IPS-20b (cell line): ENCODE measurements at regions not wholly inside any gene's neighbourhood (a gene's known extent, or its start where the extent isn't known, plus 50 kb on each side); places are given as distances from the start of the nearest gene placed in this dataset.

Source experiments
- H3K27ac ChIP-seq: one replicate; pipeline ENCODE4 v1.5.1; 2013; ENCODE audit warnings: low read length
- H3K27me3 ChIP-seq: 2 replicates; pipeline ENCODE4 v1.6.1; 2013; ENCODE audit warnings: mild to moderate bottlenecking, low read length, inconsistent platforms; ENCODE audit not compliant: insufficient read depth
- H3K36me3 ChIP-seq: 2 replicates; pipeline ENCODE4 v1.6.1; 2013; ENCODE audit warnings: low read depth, mild to moderate bottlenecking, inconsistent platforms, low read length, moderate library complexity; ENCODE audit not compliant: insufficient read depth
- H3K4me1 ChIP-seq: 2 replicates; pipeline ENCODE4 v1.6.1; 2013; ENCODE audit warnings: mild to moderate bottlenecking, control low read depth, inconsistent platforms, low read length, moderate library complexity; ENCODE audit not compliant: insufficient read depth
- H3K4me3 ChIP-seq: 2 replicates; pipeline ENCODE4 v1.5.1; 2013; ENCODE audit warnings: mild to moderate bottlenecking, low read length, inconsistent platforms
- H3K9ac ChIP-seq: 2 replicates; pipeline ENCODE4 v1.6.1; 2013; ENCODE audit warnings: low read depth, mild to moderate bottlenecking, inconsistent platforms, low read length, moderate library complexity
- H3K9me3 ChIP-seq: 2 replicates; pipeline ENCODE4 v1.6.1; 2013; ENCODE audit warnings: mild to moderate bottlenecking, low read depth, low read length, inconsistent platforms; ENCODE audit not compliant: insufficient read depth

DNA sequence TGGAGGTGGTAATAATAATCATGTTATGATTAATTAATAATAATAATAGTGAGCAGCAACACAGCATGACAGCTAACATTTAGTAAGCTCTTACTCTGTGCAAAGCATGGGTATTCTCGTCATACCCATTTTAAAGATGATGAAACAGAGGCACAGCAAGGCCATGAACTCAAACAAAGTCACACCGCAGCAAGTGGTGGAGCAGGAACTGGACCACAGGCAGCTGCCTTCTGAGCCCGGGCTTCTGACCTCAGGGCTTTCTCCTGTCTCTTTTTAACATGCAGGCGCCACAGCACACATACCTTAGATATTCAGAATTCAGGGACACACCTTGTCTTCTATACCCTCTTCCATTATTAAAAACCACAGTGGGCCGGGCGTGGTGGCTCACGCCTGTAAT is 50.7 kb upstream of the SPATA12 start:
- Histone ChIP-seq H3K9ac (no peak overlapping the region), H3K4me1 (peaks cover 6% of the 10 kb centered on the region), H3K4me3 (no peak overlapping the region), H3K9me3 (no peaks in the 10 kb centered on the region), H3K27ac (no peak overlapping the region), H3K36me3 (no peaks in the 10 kb centered on the region), H3K27me3 (no peaks in the 10 kb centered on the region)

DNA sequence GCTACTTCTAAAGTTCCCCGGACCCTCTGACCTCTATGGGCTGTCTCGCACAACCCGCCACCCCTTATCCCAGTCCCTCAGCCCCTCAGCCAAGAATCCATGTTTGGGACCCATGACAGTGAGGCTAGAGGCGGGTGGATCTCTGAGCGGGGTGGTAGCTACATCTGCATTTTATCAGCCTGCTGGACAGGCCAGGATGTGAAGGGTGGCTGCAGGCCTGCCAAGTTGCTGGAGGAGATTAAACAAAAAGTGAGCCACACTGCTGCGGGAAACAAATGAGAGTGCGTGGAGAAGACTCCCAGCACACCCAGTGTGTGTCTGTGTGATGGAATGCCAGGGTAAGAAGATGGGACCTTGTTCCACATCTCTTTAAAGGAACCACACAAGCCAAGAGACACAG is 51.1 kb upstream of the SPATA12 start:
- Histone ChIP-seq H3K36me3 (no peaks in the 10 kb centered on the region), H3K4me1 (peaks cover 5% of the 10 kb centered on the region), H3K27me3 (no peaks in the 10 kb centered on the region), H3K9ac (no peak overlapping the region), H3K27ac (no peak overlapping the region), H3K4me3 (no peak overlapping the region), H3K9me3 (no peaks in the 10 kb centered on the region)

DNA sequence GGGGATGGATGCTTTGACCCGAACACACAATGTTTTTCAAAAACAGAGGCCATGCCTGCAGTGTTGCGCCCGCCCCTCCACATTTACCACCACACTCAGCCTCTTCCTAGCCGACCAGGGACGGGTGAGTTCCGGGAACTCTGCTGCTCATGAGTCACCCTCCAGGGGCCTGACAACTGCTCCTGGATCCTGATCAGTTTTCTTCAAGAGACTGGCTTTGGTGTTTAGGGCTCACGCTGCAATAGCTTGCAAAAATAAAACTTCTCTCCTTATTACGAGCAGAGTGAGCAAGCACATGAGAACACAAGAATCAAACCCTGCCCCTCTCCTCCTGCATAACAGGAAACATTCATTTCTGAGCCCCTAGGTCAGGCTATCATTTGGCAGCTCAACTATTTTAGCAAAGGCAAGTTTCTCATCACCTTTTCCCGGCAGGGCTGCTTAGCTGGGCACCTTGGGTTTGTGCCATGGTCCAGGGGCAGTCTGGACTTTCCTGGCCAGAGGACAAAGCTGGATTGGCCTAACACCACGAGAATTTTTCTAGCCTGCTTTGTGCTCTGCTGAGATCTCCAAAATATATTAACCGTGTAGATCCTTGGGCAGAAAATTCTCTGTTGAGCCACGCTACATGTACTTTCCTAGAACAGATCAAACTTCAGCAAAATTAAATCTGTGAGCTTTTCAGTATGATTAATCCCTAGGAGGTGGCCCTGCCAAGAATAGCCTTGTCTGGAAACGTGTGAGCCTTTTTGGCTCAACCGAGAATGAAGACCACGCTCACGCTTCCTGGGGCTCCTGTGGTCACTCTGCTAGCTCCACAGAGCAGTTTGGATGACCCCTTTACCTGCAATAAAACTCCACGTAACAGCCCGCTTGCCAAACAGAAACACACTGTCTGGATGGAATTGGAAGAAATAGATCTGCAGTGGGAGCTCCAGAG is 52.7 kb upstream of the SPATA12 start:
- no peak overlapping the region for H3K9ac ChIP-seq
- H3K27ac ChIP-seq, result no peak overlapping the region
- no peaks in the 10 kb centered on the region; the same call in 1 of the 2 replicates for H3K9me3 ChIP-seq
- H3K36me3 ChIP-seq, result no peaks in the 10 kb centered on the region
- no peak overlapping the region for H3K4me3 ChIP-seq
- H3K27me3 ChIP-seq, result no peaks in the 10 kb centered on the region
- H3K4me1 ChIP-seq, result peaks cover 5% of the 10 kb centered on the region

DNA sequence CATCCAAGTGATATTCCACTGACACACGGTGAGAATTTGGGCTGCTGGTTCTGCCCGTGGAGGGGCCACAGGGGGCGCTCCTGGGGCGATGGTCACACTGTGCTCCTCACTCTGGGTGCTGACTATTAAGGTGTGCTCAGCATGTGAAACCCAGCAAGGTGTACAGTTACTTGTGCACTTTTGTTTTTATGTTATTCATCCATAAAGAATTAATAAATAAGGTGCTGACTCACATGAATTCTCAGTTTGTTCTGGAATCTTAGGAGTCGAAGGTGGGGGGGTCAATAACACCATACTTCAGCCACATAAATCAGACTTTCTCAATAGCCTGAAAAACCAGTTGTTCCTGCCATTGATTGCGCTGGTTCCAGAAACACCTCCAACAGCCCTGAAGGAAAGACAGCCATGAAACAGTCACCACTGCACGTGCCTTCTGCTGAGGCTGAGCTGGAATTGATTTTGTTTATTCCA is 53.5 kb upstream of the SPATA12 start:
- no peaks in the 10 kb centered on the region for H3K36me3 ChIP-seq
- no peak overlapping the region for H3K27ac ChIP-seq
- peaks cover 5% of the 10 kb centered on the region for H3K4me1 ChIP-seq
- H3K27me3 ChIP-seq, result no peaks in the 10 kb centered on the region
- no peak overlapping the region for H3K4me3 ChIP-seq
- H3K9me3 ChIP-seq, result no peaks in the 10 kb centered on the region; the same call in 1 of the 2 replicates
- H3K9ac ChIP-seq, result no peak overlapping the region

DNA sequence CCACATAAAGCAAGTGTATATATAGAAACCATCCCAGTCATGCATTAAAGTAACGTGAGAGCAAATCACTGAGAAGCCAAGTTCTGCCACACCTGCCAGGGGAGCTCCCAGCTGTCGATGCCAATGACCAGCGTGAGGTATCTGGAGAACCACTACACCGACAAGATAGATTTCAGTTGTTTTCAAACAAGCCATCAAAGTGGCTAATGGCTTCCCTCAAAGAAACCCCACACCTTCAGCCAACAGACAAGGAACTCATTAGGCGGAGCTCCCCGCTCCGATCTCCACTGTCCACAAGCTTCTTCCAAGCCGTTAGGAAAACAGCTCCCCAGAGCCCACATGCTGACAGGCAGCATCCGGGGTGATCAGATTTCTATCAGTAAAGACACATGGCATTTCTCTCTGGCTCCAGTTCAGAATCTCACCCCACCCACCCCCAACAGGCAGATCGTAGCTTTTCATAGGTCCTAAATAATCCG is 54.2 kb upstream of the SPATA12 start:
- H3K4me3 ChIP-seq, result no peak overlapping the region
- H3K4me1 ChIP-seq, result peaks cover 5% of the 10 kb centered on the region
- H3K27me3 ChIP-seq, result no peaks in the 10 kb centered on the region
- H3K9me3 ChIP-seq, result no peaks in the 10 kb centered on the region; the same call in 1 of the 2 replicates
- no peak overlapping the region for H3K9ac ChIP-seq
- H3K36me3 ChIP-seq, result no peaks in the 10 kb centered on the region
- H3K27ac ChIP-seq, result no peak overlapping the region

DNA sequence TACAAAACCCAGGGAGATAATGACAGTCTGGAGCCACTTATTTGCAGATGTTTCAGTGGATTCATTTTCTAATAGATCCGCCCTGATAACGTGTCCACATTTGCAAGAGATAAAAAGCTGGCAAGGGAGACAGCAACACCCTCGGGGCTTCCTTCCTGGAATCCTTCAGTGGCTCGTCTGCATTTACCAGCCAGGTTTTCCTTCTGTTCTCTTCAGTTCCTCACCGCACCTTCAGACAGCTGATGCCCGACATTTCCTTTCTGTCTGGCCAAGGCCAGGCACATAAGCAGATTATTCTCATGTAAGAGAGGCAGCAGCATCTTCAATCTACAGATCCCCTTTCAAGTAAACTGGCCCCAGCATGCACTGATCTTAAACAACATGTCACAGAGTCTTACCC is 56.2 kb upstream of the SPATA12 start:
- H3K27me3 ChIP-seq, result no peaks in the 10 kb centered on the region
- no peak overlapping the region for H3K4me3 ChIP-seq
- H3K36me3 ChIP-seq, result no peaks in the 10 kb centered on the region
- H3K9me3 ChIP-seq, result no peaks in the 10 kb centered on the region; the same call in 1 of the 2 replicates
- H3K4me1 ChIP-seq, result peaks cover 5% of the 10 kb centered on the region
- H3K9ac ChIP-seq, result no peak overlapping the region
- H3K27ac ChIP-seq, result no peak overlapping the region

DNA sequence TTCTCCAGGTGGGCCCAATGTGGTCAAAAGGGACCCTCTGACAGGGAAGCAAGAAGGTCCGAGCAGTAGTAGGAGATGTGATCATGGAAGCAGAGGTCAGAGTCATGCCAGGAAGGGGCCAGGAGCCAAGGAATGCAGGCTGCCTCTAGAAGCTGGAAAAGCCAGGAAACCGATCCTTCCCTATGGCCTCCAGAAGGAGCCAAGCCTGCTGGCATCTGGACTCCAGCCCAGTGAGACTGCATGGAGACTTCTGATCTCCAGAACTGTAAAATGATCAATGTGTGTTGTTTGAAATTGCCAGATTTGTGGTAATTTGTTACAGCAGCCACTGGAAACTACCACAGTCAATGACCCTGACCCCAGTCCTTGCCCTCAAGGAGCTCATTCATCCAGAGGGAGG is 56.8 kb upstream of the SPATA12 start:
- Histone ChIP-seq H3K9me3 (no peaks in the 10 kb centered on the region; the same call in 1 of the 2 replicates), H3K27me3 (no peaks in the 10 kb centered on the region), H3K9ac (no peak overlapping the region), H3K27ac (no peak overlapping the region), H3K36me3 (no peaks in the 10 kb centered on the region), H3K4me1 (peaks cover 5% of the 10 kb centered on the region), H3K4me3 (no peak overlapping the region)

DNA sequence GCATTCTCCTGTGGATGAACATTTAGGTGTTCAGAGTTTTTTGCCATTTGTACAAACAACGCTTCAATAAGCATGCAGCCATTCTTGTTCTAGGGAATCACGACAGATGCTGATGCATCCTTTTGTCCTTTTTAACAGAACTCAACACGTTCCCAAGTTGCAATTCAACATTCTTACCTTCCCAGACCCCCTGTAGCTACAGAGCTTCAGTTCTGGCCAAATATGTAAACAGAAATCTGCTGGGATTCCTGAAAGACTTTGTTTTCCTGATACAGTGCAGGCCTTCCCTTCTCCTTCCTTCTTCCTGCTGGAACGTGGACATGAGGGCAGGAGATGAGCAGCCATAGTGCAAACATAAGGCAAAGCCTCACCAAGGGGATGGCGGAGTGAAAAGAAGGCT is 59.1 kb upstream of the SPATA12 start:
- Histone ChIP-seq H3K27me3 (no peaks in the 10 kb centered on the region), H3K27ac (no peak overlapping the region), H3K36me3 (no peaks in the 10 kb centered on the region), H3K9me3 (no peaks in the 10 kb centered on the region; the same call in 1 of the 2 replicates), H3K4me1 (no peaks in the 10 kb centered on the region), H3K9ac (no peak overlapping the region), H3K4me3 (no peak overlapping the region)

DNA sequence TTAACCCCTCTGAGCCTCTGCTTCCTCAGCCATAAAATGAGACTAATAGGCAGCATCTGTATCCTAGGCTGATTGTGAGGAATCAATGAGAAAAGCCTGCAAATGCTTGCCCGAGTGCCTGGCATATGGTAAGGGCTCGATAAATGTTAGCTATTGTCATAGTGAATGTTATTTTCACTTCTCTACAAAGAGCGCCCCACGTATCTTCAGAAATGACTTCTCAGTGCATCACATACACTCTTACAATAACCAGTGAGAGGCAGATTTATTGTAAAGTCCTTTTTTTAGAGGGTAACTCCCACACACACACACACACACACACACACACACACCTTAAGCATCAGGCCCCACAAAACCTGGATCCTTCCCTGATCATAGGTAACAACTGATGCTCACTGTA is 60.5 kb upstream of the SPATA12 start:
- H3K27me3 ChIP-seq, result no peaks in the 10 kb centered on the region
- H3K4me1 ChIP-seq, result no peaks in the 10 kb centered on the region
- H3K27ac ChIP-seq, result no peak overlapping the region
- no peaks in the 10 kb centered on the region for H3K36me3 ChIP-seq
- H3K9me3 ChIP-seq, result no peaks in the 10 kb centered on the region; the same call in 1 of the 2 replicates
- H3K9ac ChIP-seq, result no peak overlapping the region
- H3K4me3 ChIP-seq, result no peak overlapping the region

DNA sequence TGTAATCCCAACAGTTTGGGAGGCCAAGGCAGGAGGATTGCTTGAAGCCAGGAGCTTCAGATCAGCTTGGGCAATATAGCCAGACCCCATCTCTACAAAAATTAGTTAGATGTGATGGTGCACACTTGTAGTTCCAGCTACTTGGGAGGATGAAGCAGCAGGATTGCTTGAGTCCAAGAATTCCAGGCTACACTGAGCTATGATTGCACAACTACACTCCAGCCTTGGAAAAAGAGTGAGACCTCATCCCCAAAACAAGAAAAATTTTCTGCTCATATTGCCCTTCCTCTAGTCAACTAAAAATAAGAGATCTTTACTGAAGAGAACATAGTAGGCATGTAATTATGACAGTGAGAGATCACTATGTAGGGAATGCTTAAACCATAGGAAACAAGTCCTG is 60.9 kb upstream of the SPATA12 start:
- Histone ChIP-seq H3K9ac (no peak overlapping the region), H3K4me1 (no peaks in the 10 kb centered on the region), H3K9me3 (no peaks in the 10 kb centered on the region; the same call in 1 of the 2 replicates), H3K4me3 (no peak overlapping the region), H3K27ac (no peak overlapping the region), H3K36me3 (no peaks in the 10 kb centered on the region), H3K27me3 (no peaks in the 10 kb centered on the region)

DNA sequence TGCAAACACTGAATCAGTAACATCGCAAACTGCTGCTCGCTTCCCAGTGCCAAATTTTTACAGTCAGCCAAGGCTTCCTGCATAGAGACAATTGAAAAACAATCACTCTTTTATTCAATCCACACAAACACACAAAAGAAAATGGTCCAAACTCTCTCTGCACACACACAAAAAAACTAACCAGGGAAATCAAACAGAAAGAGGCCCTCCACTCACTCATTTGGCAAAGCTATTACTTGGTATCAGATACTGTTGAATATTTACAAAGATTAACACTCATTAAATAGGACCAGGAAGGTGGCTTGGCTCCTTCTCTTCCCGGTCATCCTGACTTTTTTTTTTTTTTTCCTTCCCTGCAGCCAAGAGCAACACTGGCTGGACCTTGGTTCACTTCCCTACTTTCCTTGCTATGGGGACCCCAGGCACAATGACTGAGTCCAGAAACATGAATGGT is 62.4 kb upstream of the SPATA12 start:
- Histone ChIP-seq H3K9ac (no peak overlapping the region), H3K27ac (no peak overlapping the region), H3K9me3 (no peaks in the 10 kb centered on the region), H3K36me3 (no peaks in the 10 kb centered on the region), H3K4me1 (no peaks in the 10 kb centered on the region), H3K27me3 (no peaks in the 10 kb centered on the region), H3K4me3 (no peak overlapping the region)

DNA sequence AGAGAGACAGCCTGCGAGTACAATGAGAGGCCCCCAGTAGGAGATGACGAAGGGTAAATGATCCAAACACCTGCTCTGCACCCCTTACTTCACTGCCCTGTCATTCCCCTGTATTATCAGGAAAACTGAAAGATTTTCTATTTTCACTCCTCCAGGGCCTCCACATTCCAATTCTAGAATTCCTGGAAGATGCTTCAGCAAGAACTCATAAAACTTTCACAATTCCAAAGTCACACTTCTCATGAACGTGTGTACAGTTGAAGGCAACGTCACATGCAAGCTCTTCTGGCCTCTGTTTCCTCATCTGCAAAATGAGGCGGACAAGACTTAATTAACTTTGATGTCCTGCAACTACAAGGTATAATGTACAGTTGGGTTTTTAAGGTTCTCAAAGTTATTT is 62.8 kb upstream of the SPATA12 start:
- no peaks in the 10 kb centered on the region for H3K36me3 ChIP-seq
- H3K4me1 ChIP-seq, result no peaks in the 10 kb centered on the region
- H3K27me3 ChIP-seq, result no peaks in the 10 kb centered on the region
- no peaks in the 10 kb centered on the region for H3K9me3 ChIP-seq
- no peak overlapping the region for H3K27ac ChIP-seq
- no peak overlapping the region for H3K9ac ChIP-seq
- H3K4me3 ChIP-seq, result no peak overlapping the region
